ENCODE measurements at regions not wholly inside any gene's neighbourhood (a gene's known extent, or its start where the extent isn't known, plus 50 kb on each side); places are given as distances from the start of the nearest gene placed in this dataset.
"Not testable (repeated sequence)": the region's sequence is repeated elsewhere in the genome, so short reads cannot be mapped to it uniquely, and the experiment has no call there.

GRCh38 chr1:30084909-30085571, 638.3 kb downstream of the MATN1 start:
- Histone ChIP-seq H3K9me3 (ENCODE audit: control insufficient read depth in 2 of 2, insufficient read depth in 1 of 2, low read depth in 1 of 2, low read length in 1 of 2) (no peaks in the 10 kb centered on the region), H3K36me3 (ENCODE audit: control insufficient read depth in 2 of 2, insufficient read depth in 2 of 2, low read length in 1 of 2) (no peaks in the 10 kb centered on the region), H3K27ac (ENCODE audit: low read depth in 2 of 2, low read length in 1 of 2) (no peak overlapping the region), H3K27me3 (ENCODE audit: control insufficient read depth in 1 of 2, insufficient read depth in 2 of 2, low read length in 2 of 2) (no peaks in the 10 kb centered on the region), H3K4me3 (ENCODE audit: low read depth in 1 of 2, low read length in 2 of 2) (no peak overlapping the region), H3K4me1 (ENCODE audit: control insufficient read depth in 2 of 2, insufficient read depth in 2 of 2, low read length in 1 of 2) (peaks cover 4 to 6% of the 10 kb centered on the region in 2 donors)
- WGBS, 2 donors: 65 to 72% methylated on average over 12 of the region's 12 CpGs

GRCh38 chr1:30083800-30084464, 639.5 kb downstream of the MATN1 start:
- H3K4me3 ChIP-seq (ENCODE audit: low read depth in 1 of 2, low read length in 2 of 2): no peak overlapping the region
- 16 to 29% methylated on average over 11 of the region's 11 CpGs for WGBS, 2 donors
- H3K36me3 ChIP-seq (ENCODE audit: control insufficient read depth in 2 of 2, insufficient read depth in 2 of 2, low read length in 1 of 2): no peaks in the 10 kb centered on the region
- peak overlapping the region; percentile 15 to 48 for H3K27ac ChIP-seq (ENCODE audit: low read depth in 2 of 2, low read length in 1 of 2)
- H3K27me3 ChIP-seq (ENCODE audit: control insufficient read depth in 1 of 2, insufficient read depth in 2 of 2, low read length in 2 of 2): no peaks in the 10 kb centered on the region
- no peaks in the 10 kb centered on the region for H3K9me3 ChIP-seq (ENCODE audit: control insufficient read depth in 2 of 2, insufficient read depth in 1 of 2, low read depth in 1 of 2, low read length in 1 of 2)
- peaks cover 4 to 6% of the 10 kb centered on the region in 2 donors for H3K4me1 ChIP-seq (ENCODE audit: control insufficient read depth in 2 of 2, insufficient read depth in 2 of 2, low read length in 1 of 2)

GRCh38 chr1:30081379-30082102, 641.8 kb downstream of the MATN1 start:
- H3K4me1 ChIP-seq (ENCODE audit: control insufficient read depth in 2 of 2, insufficient read depth in 2 of 2, low read length in 1 of 2): peaks cover 4 to 6% of the 10 kb centered on the region in 2 donors
- H3K4me3 ChIP-seq (ENCODE audit: low read depth in 1 of 2, low read length in 2 of 2): no peak overlapping the region
- WGBS, 2 donors: 72% methylated on average over 6 of the region's 6 CpGs
- no peaks in the 10 kb centered on the region for H3K9me3 ChIP-seq (ENCODE audit: control insufficient read depth in 2 of 2, insufficient read depth in 1 of 2, low read depth in 1 of 2, low read length in 1 of 2)
- H3K36me3 ChIP-seq (ENCODE audit: control insufficient read depth in 2 of 2, insufficient read depth in 2 of 2, low read length in 1 of 2): no peaks in the 10 kb centered on the region
- no peak overlapping the region for H3K27ac ChIP-seq (ENCODE audit: low read depth in 2 of 2, low read length in 1 of 2)
- no peaks in the 10 kb centered on the region for H3K27me3 ChIP-seq (ENCODE audit: control insufficient read depth in 1 of 2, insufficient read depth in 2 of 2, low read length in 2 of 2)

GRCh38 chr1:30075916-30076315, 647.5 kb downstream of the MATN1 start:
- not testable (repeated sequence) for H3K4me3 ChIP-seq (ENCODE audit: low read depth in 1 of 2, low read length in 2 of 2); H3K4me1 ChIP-seq (ENCODE audit: control insufficient read depth in 2 of 2, insufficient read depth in 2 of 2, low read length in 1 of 2); H3K27me3 ChIP-seq (ENCODE audit: control insufficient read depth in 1 of 2, insufficient read depth in 2 of 2, low read length in 2 of 2); H3K27ac ChIP-seq (ENCODE audit: low read depth in 2 of 2, low read length in 1 of 2); H3K9me3 ChIP-seq (ENCODE audit: control insufficient read depth in 2 of 2, insufficient read depth in 1 of 2, low read depth in 1 of 2, low read length in 1 of 2); H3K36me3 ChIP-seq (ENCODE audit: control insufficient read depth in 2 of 2, insufficient read depth in 2 of 2, low read length in 1 of 2)

GRCh38 chr1:30068787-30069472, 654.5 kb downstream of the MATN1 start:
- WGBS, 2 donors: 68 to 73% methylated on average over 9 of the region's 9 CpGs
- H3K27me3 ChIP-seq (ENCODE audit: control insufficient read depth in 1 of 2, insufficient read depth in 2 of 2, low read length in 2 of 2): no peaks in the 10 kb centered on the region
- H3K27ac ChIP-seq (ENCODE audit: low read depth in 2 of 2, low read length in 1 of 2): no peak overlapping the region
- no peaks in the 10 kb centered on the region for H3K36me3 ChIP-seq (ENCODE audit: control insufficient read depth in 2 of 2, insufficient read depth in 2 of 2, low read length in 1 of 2)
- no peaks in the 10 kb centered on the region for H3K9me3 ChIP-seq (ENCODE audit: control insufficient read depth in 2 of 2, insufficient read depth in 1 of 2, low read depth in 1 of 2, low read length in 1 of 2)
- H3K4me3 ChIP-seq (ENCODE audit: low read depth in 1 of 2, low read length in 2 of 2): no peak overlapping the region
- no peaks in the 10 kb centered on the region for H3K4me1 ChIP-seq (ENCODE audit: control insufficient read depth in 2 of 2, insufficient read depth in 2 of 2, low read length in 1 of 2)

GRCh38 chr1:30064547-30064946, 658.8 kb downstream of the MATN1 start:
- Histone ChIP-seq H3K27ac (ENCODE audit: low read depth in 2 of 2, low read length in 1 of 2) (no peak overlapping the region), H3K4me1 (ENCODE audit: control insufficient read depth in 2 of 2, insufficient read depth in 2 of 2, low read length in 1 of 2) (no peaks in the 10 kb centered on the region), H3K4me3 (ENCODE audit: low read depth in 1 of 2, low read length in 2 of 2) (no peak overlapping the region), H3K36me3 (ENCODE audit: control insufficient read depth in 2 of 2, insufficient read depth in 2 of 2, low read length in 1 of 2) (no peaks in the 10 kb centered on the region), H3K9me3 (ENCODE audit: control insufficient read depth in 2 of 2, insufficient read depth in 1 of 2, low read depth in 1 of 2, low read length in 1 of 2) (no peaks in the 10 kb centered on the region), H3K27me3 (ENCODE audit: control insufficient read depth in 1 of 2, insufficient read depth in 2 of 2, low read length in 2 of 2) (no peaks in the 10 kb centered on the region)
- 54% methylated on average over 2 of the region's 2 CpGs for WGBS, 2 donors

GRCh38 chr1:30063621-30064280, 659.6 kb downstream of the MATN1 start:
- 66 to 72% methylated on average over 7 of the region's 7 CpGs for WGBS, 2 donors
- no peaks in the 10 kb centered on the region for H3K27me3 ChIP-seq (ENCODE audit: control insufficient read depth in 1 of 2, insufficient read depth in 2 of 2, low read length in 2 of 2)
- H3K36me3 ChIP-seq (ENCODE audit: control insufficient read depth in 2 of 2, insufficient read depth in 2 of 2, low read length in 1 of 2): no peaks in the 10 kb centered on the region
- H3K9me3 ChIP-seq (ENCODE audit: control insufficient read depth in 2 of 2, insufficient read depth in 1 of 2, low read depth in 1 of 2, low read length in 1 of 2): no peaks in the 10 kb centered on the region
- H3K27ac ChIP-seq (ENCODE audit: low read depth in 2 of 2, low read length in 1 of 2): no peak overlapping the region
- no peaks in the 10 kb centered on the region for H3K4me1 ChIP-seq (ENCODE audit: control insufficient read depth in 2 of 2, insufficient read depth in 2 of 2, low read length in 1 of 2)
- H3K4me3 ChIP-seq (ENCODE audit: low read depth in 1 of 2, low read length in 2 of 2): no peak overlapping the region

GRCh38 chr1:30061292-30062220, 661.8 kb downstream of the MATN1 start:
- 73 to 83% methylated on average over 13 of the region's 13 CpGs for WGBS, 2 donors
- Histone ChIP-seq H3K27ac (ENCODE audit: low read depth in 2 of 2, low read length in 1 of 2) (no peak overlapping the region), H3K36me3 (ENCODE audit: control insufficient read depth in 2 of 2, insufficient read depth in 2 of 2, low read length in 1 of 2) (no peaks in the 10 kb centered on the region), H3K4me1 (ENCODE audit: control insufficient read depth in 2 of 2, insufficient read depth in 2 of 2, low read length in 1 of 2) (no peaks in the 10 kb centered on the region), H3K4me3 (ENCODE audit: low read depth in 1 of 2, low read length in 2 of 2) (no peak overlapping the region), H3K27me3 (ENCODE audit: control insufficient read depth in 1 of 2, insufficient read depth in 2 of 2, low read length in 2 of 2) (no peaks in the 10 kb centered on the region), H3K9me3 (ENCODE audit: control insufficient read depth in 2 of 2, insufficient read depth in 1 of 2, low read depth in 1 of 2, low read length in 1 of 2) (no peaks in the 10 kb centered on the region)

All from esophagus (tissue), 2 donors.